ENCODE measurements at regions not wholly inside any gene's neighbourhood (a gene's known extent, or its start where the extent isn't known, plus 50 kb on each side); places are given as distances from the start of the nearest gene placed in this dataset.

DNA sequence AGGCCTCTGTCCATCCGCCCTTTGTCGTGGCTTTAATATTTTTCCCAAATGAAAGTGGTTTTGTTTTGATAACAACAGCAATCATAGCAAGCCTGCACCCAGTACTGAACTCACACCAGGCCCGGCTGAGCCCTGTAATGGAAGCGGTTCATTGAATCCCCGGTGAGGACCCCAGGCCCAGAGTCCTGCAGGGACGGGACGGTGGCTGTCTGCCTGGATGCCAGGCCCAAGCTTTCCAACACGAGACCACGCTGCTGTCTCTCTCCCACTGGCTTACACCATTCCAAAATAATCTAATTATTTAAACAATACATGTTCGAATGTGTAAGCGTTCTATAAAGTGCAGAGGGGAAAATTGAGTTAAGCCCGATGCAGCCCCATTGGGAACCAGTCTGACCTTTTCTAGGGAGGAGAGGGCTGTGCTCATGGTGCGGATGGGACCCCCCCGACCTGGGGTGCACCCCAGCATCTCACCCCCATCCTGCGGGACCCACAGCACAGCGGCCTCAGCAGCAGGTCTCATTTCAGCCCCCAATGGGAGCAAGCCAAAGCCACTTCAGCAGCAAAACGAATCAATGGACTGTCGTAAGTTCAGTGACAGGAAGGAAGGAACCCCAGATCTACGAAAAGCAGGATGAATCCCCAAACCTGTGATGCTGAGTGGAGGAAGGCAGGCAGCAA, 1046.9 kb downstream of the BRD1 start:
- TF ChIP-seq, protein P1, sequence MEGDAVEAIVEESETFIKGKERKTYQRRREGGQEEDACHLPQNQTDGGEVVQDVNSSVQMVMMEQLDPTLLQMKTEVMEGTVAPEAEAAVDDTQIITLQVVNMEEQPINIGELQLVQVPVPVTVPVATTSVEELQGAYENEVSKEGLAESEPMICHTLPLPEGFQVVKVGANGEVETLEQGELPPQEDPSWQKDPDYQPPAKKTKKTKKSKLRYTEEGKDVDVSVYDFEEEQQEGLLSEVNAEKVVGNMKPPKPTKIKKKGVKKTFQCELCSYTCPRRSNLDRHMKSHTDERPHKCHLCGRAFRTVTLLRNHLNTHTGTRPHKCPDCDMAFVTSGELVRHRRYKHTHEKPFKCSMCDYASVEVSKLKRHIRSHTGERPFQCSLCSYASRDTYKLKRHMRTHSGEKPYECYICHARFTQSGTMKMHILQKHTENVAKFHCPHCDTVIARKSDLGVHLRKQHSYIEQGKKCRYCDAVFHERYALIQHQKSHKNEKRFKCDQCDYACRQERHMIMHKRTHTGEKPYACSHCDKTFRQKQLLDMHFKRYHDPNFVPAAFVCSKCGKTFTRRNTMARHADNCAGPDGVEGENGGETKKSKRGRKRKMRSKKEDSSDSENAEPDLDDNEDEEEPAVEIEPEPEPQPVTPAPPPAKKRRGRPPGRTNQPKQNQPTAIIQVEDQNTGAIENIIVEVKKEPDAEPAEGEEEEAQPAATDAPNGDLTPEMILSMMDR (IDR thresholded peaks at IDR 0.05), result no peak
- TF ChIP-seq POLR2A (IDR thresholded peaks at IDR 0.05) (no peak), POLR2AphosphoS5 (IDR thresholded peaks at IDR 0.05) (no peak)
